ENCODE measurements at regions not wholly inside any gene's neighbourhood (a gene's known extent, or its start where the extent isn't known, plus 50 kb on each side); places are given as distances from the start of the nearest gene placed in this dataset.

DNA sequence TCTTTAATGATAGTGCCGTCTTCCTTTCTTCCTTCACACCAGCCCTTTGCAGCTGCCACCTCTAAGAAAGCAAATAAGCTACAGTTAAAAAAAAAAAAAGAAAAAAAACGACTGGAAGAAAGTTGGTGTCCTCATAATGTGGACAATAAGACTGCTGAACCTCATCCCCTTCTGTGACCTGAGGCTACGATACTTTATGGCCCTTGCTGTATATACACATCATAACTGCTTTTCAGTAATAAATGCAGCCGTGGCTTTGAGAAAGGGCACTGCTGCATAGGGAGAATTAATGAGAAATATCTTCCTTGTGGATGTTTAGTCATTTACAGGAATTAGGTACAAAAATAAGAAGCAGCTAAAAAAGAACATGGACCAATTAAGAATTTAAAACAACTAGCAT, 333.8 kb upstream of the ADGRL2 start:
- DNase-seq (ENCODE audit: low read depth in 1 of 2, low spot score in 1 of 2) = no peak
- no peak overlapping the region for H3K4me3 ChIP-seq (replicated peaks; ENCODE audit: insufficient read depth, low read length)
- TF ChIP-seq, protein P1, sequence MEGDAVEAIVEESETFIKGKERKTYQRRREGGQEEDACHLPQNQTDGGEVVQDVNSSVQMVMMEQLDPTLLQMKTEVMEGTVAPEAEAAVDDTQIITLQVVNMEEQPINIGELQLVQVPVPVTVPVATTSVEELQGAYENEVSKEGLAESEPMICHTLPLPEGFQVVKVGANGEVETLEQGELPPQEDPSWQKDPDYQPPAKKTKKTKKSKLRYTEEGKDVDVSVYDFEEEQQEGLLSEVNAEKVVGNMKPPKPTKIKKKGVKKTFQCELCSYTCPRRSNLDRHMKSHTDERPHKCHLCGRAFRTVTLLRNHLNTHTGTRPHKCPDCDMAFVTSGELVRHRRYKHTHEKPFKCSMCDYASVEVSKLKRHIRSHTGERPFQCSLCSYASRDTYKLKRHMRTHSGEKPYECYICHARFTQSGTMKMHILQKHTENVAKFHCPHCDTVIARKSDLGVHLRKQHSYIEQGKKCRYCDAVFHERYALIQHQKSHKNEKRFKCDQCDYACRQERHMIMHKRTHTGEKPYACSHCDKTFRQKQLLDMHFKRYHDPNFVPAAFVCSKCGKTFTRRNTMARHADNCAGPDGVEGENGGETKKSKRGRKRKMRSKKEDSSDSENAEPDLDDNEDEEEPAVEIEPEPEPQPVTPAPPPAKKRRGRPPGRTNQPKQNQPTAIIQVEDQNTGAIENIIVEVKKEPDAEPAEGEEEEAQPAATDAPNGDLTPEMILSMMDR (IDR thresholded peaks at IDR 0.05; ENCODE audit: insufficient read depth, low read length) = no peak
- no peak overlapping the region for H3K27ac ChIP-seq (replicated peaks)
- H3K27me3 ChIP-seq (ENCODE audit: insufficient read depth, poor library complexity, severe bottlenecking) = no peaks in the 10 kb centered on the region

DNA sequence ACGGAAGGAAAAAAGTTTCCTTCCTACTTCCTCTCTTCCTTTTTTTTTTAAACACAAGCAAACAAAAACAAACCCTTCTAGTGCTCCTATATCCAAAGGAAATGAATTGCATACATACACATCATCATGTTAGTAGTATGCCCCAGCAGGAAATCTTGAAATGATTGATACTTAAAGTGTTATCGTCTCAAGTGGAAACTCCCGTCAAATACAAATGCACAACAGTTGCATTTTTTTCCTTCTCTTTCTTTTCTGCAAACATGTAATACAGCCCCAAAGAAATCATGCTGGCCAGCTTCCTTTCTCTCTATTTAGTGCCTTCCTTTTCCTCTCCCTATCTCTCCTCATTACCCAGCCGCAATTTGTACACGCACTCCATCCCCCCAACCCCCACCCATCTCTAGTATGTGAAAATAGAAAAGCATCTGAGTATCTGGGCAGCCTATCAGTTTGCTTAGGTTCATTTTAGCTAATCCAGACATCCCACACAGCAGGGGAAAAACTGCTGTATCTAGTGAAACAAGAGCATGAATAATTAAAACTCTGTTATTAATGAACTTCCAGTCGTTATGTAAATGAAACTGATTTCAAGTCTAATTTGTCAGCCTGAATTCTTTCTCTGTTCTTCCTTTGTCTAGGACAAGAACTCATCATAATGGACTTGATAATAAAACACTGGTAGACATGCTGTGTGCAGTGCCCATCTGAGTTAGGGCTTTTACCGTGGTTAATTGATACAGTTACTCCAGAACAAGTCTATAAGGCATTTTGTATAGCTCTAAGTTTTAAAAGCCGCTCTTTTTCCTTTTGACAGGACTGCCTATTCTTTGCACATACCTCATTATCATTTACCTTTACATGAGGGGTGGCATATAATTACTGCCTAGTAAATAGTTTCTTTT, 336.5 kb upstream of the ADGRL2 start:
- H3K4me3 ChIP-seq (replicated peaks; ENCODE audit: insufficient read depth, low read length) = no peak overlapping the region
- no peak for DNase-seq (ENCODE audit: low read depth in 1 of 2, low spot score in 1 of 2)
- TF ChIP-seq GABPA (IDR thresholded peaks at IDR 0.05; ENCODE audit: low read depth) (no peak), POLR2AphosphoS5 (IDR thresholded peaks at IDR 0.05; ENCODE audit: low read depth) (no peak), SPI1 (IDR thresholded peaks at IDR 0.05; ENCODE audit: borderline replicate concordance, low read depth) (no peak)
- TF ChIP-seq, protein P1 (IDR thresholded peaks at IDR 0.05; ENCODE audit: insufficient read depth, low read length) = no peak
- TF ChIP-seq, protein P2, sequence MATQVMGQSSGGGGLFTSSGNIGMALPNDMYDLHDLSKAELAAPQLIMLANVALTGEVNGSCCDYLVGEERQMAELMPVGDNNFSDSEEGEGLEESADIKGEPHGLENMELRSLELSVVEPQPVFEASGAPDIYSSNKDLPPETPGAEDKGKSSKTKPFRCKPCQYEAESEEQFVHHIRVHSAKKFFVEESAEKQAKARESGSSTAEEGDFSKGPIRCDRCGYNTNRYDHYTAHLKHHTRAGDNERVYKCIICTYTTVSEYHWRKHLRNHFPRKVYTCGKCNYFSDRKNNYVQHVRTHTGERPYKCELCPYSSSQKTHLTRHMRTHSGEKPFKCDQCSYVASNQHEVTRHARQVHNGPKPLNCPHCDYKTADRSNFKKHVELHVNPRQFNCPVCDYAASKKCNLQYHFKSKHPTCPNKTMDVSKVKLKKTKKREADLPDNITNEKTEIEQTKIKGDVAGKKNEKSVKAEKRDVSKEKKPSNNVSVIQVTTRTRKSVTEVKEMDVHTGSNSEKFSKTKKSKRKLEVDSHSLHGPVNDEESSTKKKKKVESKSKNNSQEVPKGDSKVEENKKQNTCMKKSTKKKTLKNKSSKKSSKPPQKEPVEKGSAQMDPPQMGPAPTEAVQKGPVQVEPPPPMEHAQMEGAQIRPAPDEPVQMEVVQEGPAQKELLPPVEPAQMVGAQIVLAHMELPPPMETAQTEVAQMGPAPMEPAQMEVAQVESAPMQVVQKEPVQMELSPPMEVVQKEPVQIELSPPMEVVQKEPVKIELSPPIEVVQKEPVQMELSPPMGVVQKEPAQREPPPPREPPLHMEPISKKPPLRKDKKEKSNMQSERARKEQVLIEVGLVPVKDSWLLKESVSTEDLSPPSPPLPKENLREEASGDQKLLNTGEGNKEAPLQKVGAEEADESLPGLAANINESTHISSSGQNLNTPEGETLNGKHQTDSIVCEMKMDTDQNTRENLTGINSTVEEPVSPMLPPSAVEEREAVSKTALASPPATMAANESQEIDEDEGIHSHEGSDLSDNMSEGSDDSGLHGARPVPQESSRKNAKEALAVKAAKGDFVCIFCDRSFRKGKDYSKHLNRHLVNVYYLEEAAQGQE (IDR thresholded peaks at IDR 0.05; ENCODE audit: insufficient replicate concordance, low read depth) = no peak
- no peaks in the 10 kb centered on the region for H3K27me3 ChIP-seq (ENCODE audit: insufficient read depth, poor library complexity, severe bottlenecking)
- H3K27ac ChIP-seq (replicated peaks) = peak overlapping the region; percentile 60

DNA sequence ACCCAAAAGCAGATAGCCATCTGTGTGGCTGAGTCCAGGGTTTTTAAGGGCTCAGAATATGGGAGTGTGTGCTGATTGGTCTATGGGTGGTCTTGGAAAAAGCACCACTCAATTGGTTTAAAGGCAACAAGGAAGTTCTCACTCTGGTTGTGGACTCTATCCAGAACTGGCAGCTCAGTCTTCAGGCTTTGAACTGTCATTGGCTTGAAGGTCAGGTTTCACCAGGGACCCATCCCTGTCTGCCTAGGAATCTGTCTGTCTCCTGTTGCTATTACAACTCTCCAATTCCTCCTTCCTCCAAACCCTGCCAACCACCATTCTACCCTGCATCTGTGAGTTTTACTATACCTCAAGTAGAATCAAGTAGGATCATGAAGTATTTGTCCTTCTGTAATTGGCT, 341.7 kb upstream of the ADGRL2 start:
- H3K27ac ChIP-seq (replicated peaks) = no peak overlapping the region
- no peaks in the 10 kb centered on the region for H3K27me3 ChIP-seq (ENCODE audit: insufficient read depth, poor library complexity, severe bottlenecking)
- H3K4me3 ChIP-seq (replicated peaks; ENCODE audit: insufficient read depth, low read length) = no peak overlapping the region
- no peak for DNase-seq (ENCODE audit: low read depth in 1 of 2, low spot score in 1 of 2)
- TF ChIP-seq GABPA (IDR thresholded peaks at IDR 0.05; ENCODE audit: low read depth) = no peak

DNA sequence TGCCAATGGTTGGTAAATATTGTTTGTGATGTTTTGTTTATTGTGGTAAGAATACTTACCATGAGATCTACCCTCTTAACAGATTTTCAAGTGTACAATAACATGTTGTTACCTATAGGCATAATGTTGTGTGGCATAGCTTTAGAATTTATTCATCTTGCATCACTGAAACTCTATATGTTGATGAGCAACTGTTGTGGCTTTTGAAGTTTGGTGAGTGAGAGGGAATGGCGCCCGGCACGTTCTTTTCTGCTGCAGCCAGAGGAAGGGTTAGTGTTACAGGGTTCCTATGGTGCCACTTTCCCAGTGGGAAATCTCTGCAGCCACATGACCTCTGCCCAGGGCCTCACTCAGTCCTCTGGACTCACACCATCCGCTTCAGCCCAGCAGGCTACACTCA, 342.5 kb upstream of the ADGRL2 start:
- TF ChIP-seq SPI1 (IDR thresholded peaks at IDR 0.05; ENCODE audit: borderline replicate concordance, low read depth) = no peak
- TF ChIP-seq, protein P2 (IDR thresholded peaks at IDR 0.05; ENCODE audit: insufficient replicate concordance, low read depth) = no peak
- TF ChIP-seq POLR2AphosphoS5 (IDR thresholded peaks at IDR 0.05; ENCODE audit: low read depth) = no peak
- TF ChIP-seq, protein P1 (IDR thresholded peaks at IDR 0.05; ENCODE audit: insufficient read depth, low read length) = no peak
- TF ChIP-seq GABPA (IDR thresholded peaks at IDR 0.05; ENCODE audit: low read depth) = no peak
- Histone ChIP-seq H3K27ac (replicated peaks) (no peak overlapping the region), H3K27me3 (ENCODE audit: insufficient read depth, poor library complexity, severe bottlenecking) (no peaks in the 10 kb centered on the region), H3K4me3 (replicated peaks; ENCODE audit: insufficient read depth, low read length) (no peak overlapping the region)
- no peak for DNase-seq (ENCODE audit: low read depth in 1 of 2, low spot score in 1 of 2)
